ENCODE measurements at regions not wholly inside any gene's neighbourhood (a gene's known extent, or its start where the extent isn't known, plus 50 kb on each side); places are given as distances from the start of the nearest gene placed in this dataset.

GRCh38 chr15:87354661-87355410 is 901.7 kb downstream of the NTRK3 start:
- intact Hi-C loops (cut with DNase I): no loop called here
- ATAC-seq (peak in 1 of 2 donors; percentile 91), DNase-seq (no peak)

- DNase-seq (no peak), ATAC-seq (no peak)
- intact Hi-C loops (cut with DNase I): no loop called here
Observed at GRCh38 chr15:87349181-87349580, 907.4 kb downstream of the NTRK3 start.

GRCh38 chr15:87348746-87349145 is 907.8 kb downstream of the NTRK3 start:
- DNase-seq (no peak), ATAC-seq (no peak)
- intact Hi-C loops (cut with DNase I): no loop called here

- no peak for ATAC-seq
- DNase-seq: no peak
- intact Hi-C loops (cut with DNase I): no loop called here
Observed at GRCh38 chr15:87347806-87348515, 908.6 kb downstream of the NTRK3 start.

- no peak for ATAC-seq
- intact Hi-C loops (cut with DNase I): no loop called here
Observed at GRCh38 chr15:87345961-87346360, 910.6 kb downstream of the NTRK3 start.

GRCh38 chr15:87343966-87344365 is 912.6 kb downstream of the NTRK3 start:
- no peak for DNase-seq
- ATAC-seq: no peak
- intact Hi-C loops (cut with DNase I): no loop called here

More at GRCh38 chr15:87345961-87346360, 910.6 kb downstream of the NTRK3 start:
- DNase-seq: no peak

- no peak for ATAC-seq
- intact Hi-C loops (cut with DNase I): no loop called here
- DNase-seq: no peak
Observed at GRCh38 chr15:87340370-87340769, 916.2 kb downstream of the NTRK3 start.

- no peak for DNase-seq
- no peak for ATAC-seq
- intact Hi-C loops (cut with DNase I): no loop called here
Observed at GRCh38 chr15:87326269-87326668, 930.3 kb downstream of the NTRK3 start.

- ATAC-seq (no peak), DNase-seq (no peak)
- intact Hi-C loops (cut with DNase I): no loop called here
Observed at GRCh38 chr15:87322870-87323269, 933.7 kb downstream of the NTRK3 start.

GRCh38 chr15:87322265-87322664 is 934.3 kb downstream of the NTRK3 start:
- intact Hi-C loops (cut with DNase I): no loop called here
- ATAC-seq: no peak
- no peak for DNase-seq

- intact Hi-C loops (cut with DNase I): no loop called here
- ATAC-seq (no peak), DNase-seq (no peak)
Observed at GRCh38 chr15:87317900-87318299, 938.6 kb downstream of the NTRK3 start.

GRCh38 chr15:87312221-87312620 is 944.3 kb downstream of the NTRK3 start:
- DNase-seq (no peak), ATAC-seq (no peak)
- intact Hi-C loops (cut with DNase I): no loop called here

GRCh38 chr15:87300146-87300545 is 956.4 kb downstream of the NTRK3 start:
- no peak for ATAC-seq
- intact Hi-C loops (cut with DNase I): no loop called here
- DNase-seq: no peak

GRCh38 chr15:87294854-87295253 is 961.7 kb downstream of the NTRK3 start:
- ATAC-seq: no peak
- no peak for DNase-seq
- intact Hi-C loops (cut with DNase I): no loop called here

- DNase-seq (no peak), ATAC-seq (no peak)
- intact Hi-C loops (cut with DNase I): no loop called here
Observed at GRCh38 chr15:87293031-87293430, 963.5 kb downstream of the NTRK3 start.

- intact Hi-C loops (cut with DNase I): no loop called here
- DNase-seq: no peak
- no peak for ATAC-seq
Observed at GRCh38 chr15:87287156-87287555, 969.4 kb downstream of the NTRK3 start.

- DNase-seq (no peak), ATAC-seq (no peak)
- intact Hi-C loops (cut with DNase I): no loop called here
Observed at GRCh38 chr15:87269566-87269965, 987.0 kb downstream of the NTRK3 start.

GRCh38 chr15:87268675-87269074 is 987.9 kb downstream of the NTRK3 start:
- intact Hi-C loops (cut with DNase I): no loop called here
- no peak for ATAC-seq
- no peak for DNase-seq

GRCh38 chr15:87267798-87268197 is 988.7 kb downstream of the NTRK3 start:
- DNase-seq (no peak), ATAC-seq (peak in 1 of 2 donors; percentile 40)
- intact Hi-C loops (cut with DNase I): no loop called here

GRCh38 chr15:87263871-87264270 is 992.7 kb downstream of the NTRK3 start:
- no peak for ATAC-seq
- no peak for DNase-seq
- intact Hi-C loops (cut with DNase I): no loop called here

- DNase-seq: no peak
- no peak for ATAC-seq
- intact Hi-C loops (cut with DNase I): no loop called here
Observed at GRCh38 chr15:87263296-87263695, 993.2 kb downstream of the NTRK3 start.

Measured in left cardiac atrium (tissue), 4 donors.